ENCODE measurements at regions not wholly inside any gene's neighbourhood (a gene's known extent, or its start where the extent isn't known, plus 50 kb on each side); places are given as distances from the start of the nearest gene placed in this dataset.

- Histone ChIP-seq H3K27ac (ENCODE audit: low read depth, low read length) (no peak overlapping the region), H2AFZ (ENCODE audit: low read depth, low read length, poor library complexity, severe bottlenecking) (no peak overlapping the region), H3K4me2 (ENCODE audit: low read length) (no peak overlapping the region), H4K20me1 (ENCODE audit: insufficient read depth) (no peaks in the 10 kb centered on the region), H3K27me3 (ENCODE audit: insufficient read depth, low read length) (no peaks in the 10 kb centered on the region), H3K79me2 (ENCODE audit: insufficient read depth, low read length) (no peaks in the 10 kb centered on the region), H3K9me2 (ENCODE audit: insufficient read depth) (no peaks in the 10 kb centered on the region), H3K4me1 (ENCODE audit: control insufficient read depth in 1 of 2, insufficient read depth in 2 of 2, low read length in 2 of 2) (no peaks in the 10 kb centered on the region), H3K9ac (ENCODE audit: low read length) (no peak overlapping the region), H3K36me3 (ENCODE audit: control insufficient read depth in 1 of 2, insufficient read depth in 2 of 2, low read length in 2 of 2) (no peaks in the 10 kb centered on the region), H3K4me3 (replicated peaks in 1 of 2; ENCODE audit: low read depth in 1 of 2, low read length in 2 of 2) (no peak overlapping the region), H3K9me3 (ENCODE audit: control insufficient read depth in 1 of 2, insufficient read depth in 1 of 2, low read depth in 1 of 2, low read length in 2 of 2) (no peaks in the 10 kb centered on the region)
- no peak for DNase-seq (ENCODE audit: low read depth, low spot score)
- CTCF ChIA-PET = no interaction called here
- no peak for ATAC-seq
- RAD21 ChIA-PET (ENCODE audit: low non-redundant PET in 1 of 2, low total read pairs in 2 of 2, uncharacterized antibody in 2 of 2, unreplicated experiment in 2 of 2) = no interaction called here
- POLR2A ChIA-PET = no interaction called here
- intact Hi-C loops (cut with micrococcal nuclease) = no loop called here
- no TSS peak for BruUV-seq (replicated peaks)
- TF ChIP-seq ZFX (IDR thresholded peaks at IDR 0.05) (no peak), SRF (IDR thresholded peaks at IDR 0.05; ENCODE audit: low read depth) (no peak), CBX3 (IDR thresholded peaks at IDR 0.05; ENCODE audit: low read depth) (no peak), REST (IDR thresholded peaks at IDR 0.05; ENCODE audit: low read depth) (no peak), YY1 (IDR thresholded peaks at IDR 0.05; ENCODE audit: extremely low read depth, insufficient replicate concordance, low read depth, low read length) (no peak), TCF7L2 (IDR thresholded peaks at IDR 0.05; ENCODE audit: borderline replicate concordance, extremely low read depth, insufficient read depth, insufficient read length) (no peak), EZH2 (IDR thresholded peaks at IDR 0.05) (no peak), ATF3 (IDR thresholded peaks at IDR 0.05) (no peak), SP1 (IDR thresholded peaks at IDR 0.05; ENCODE audit: low read depth) (no peak), POLR2A (IDR thresholded peaks at IDR 0.05; ENCODE audit: borderline replicate concordance, extremely low read depth, insufficient read depth, insufficient read length) (no peak), RAD21 (IDR thresholded peaks at IDR 0.05; ENCODE audit: low read depth) (no peak), MAX (IDR thresholded peaks at IDR 0.05) (no peak), POLR2AphosphoS5 (IDR thresholded peaks at IDR 0.05; ENCODE audit: low read depth, low read length) (no peak), SIN3A (IDR thresholded peaks at IDR 0.05; ENCODE audit: low read depth) (no peak), JUND (IDR thresholded peaks at IDR 0.05) (no peak)
Observed at GRCh38 chr13:107079423-107080049, 511.6 kb upstream of the ARGLU1 start.
